HepG2 (cell line): ENCODE measurements at regions not wholly inside any gene's neighbourhood (a gene's known extent, or its start where the extent isn't known, plus 50 kb on each side); places are given as distances from the start of the nearest gene placed in this dataset.

ENCODE experiments used
- ATAC-seq: fragments of 200-7000 bp; cut with Tn5 transposase; 3 replicates; pipeline ENCODE4 v1.9.1; 2020; ENCODE audit warnings: mild to moderate bottlenecking, moderate library complexity
- BruUV-seq: library from RNA; stranded (reverse); fragments of 400-500 nt; replicated peaks from 2 replicates; lab custom pipeline; 2021; lab: Mats Ljungman, UMichigan
- CTCF ChIA-PET: fragments of 300-600 bp; formaldehyde crosslinking; extraction: SDS; loops from one replicate; lab custom pipeline; 2021; ENCODE audit warnings: low total read pairs, inconsistent platforms, low intra/inter-chr PET ratio; lab: Yijun Ruan, JAX
- POLR2A ChIA-PET: fragments of 350-600 bp; sonication (Branson Sonifier 250); formaldehyde crosslinking; loops from one replicate; lab custom pipeline; 2020; ENCODE audit warnings: antibody characterized with exemption, inconsistent platforms; lab: Yijun Ruan, JAX
- DNase-seq: peaks from one replicate; pipeline ENCODE4 v3.0.0-alpha.2; 2015; ENCODE audit warnings: low spot score
- FAIRE-seq: peaks from 3 replicates; lab custom pipeline; 2011; peaks lifted over from hg19 to GRCh38; lab: Jason Lieb, UNC
- H2AFZ ChIP-seq: one replicate; pipeline ENCODE4 v1.6.1; 2011; ENCODE audit warnings: low read length, inconsistent platforms
- H3K27ac ChIP-seq: fragments of 300-600 bp; 3 replicates; pipeline ENCODE4 v1.8.0; 2011; ENCODE audit warnings: mixed run types, mild to moderate bottlenecking, mixed read lengths, low read length, inconsistent platforms; ENCODE audit not compliant: insufficient read depth; ENCODE audit errors: extremely low read length
- H3K27me3 ChIP-seq, 2 experiments: fragments of 200-600 bp in 1 of 2; 2 replicates in 1 of 2; 3 replicates in 1 of 2; pipeline versions ENCODE4 v1.6.0 to v1.8.0; 2011; ENCODE audit warnings: low read length in 2 of 2, mild to moderate bottlenecking in 2 of 2, moderate library complexity in 2 of 2, inconsistent platforms in 1 of 2; ENCODE audit not compliant: insufficient read depth in 2 of 2, control insufficient read depth in 1 of 2
- H3K36me3 ChIP-seq, 2 experiments: fragments of 200-600 bp in 1 of 2; replicated peaks in 1 of 2; 2 replicates in 1 of 2; 3 replicates in 1 of 2; pipeline versions ENCODE4 v1.5.1 to v1.8.0; 2011; ENCODE audit warnings: low read length in 2 of 2, inconsistent platforms in 1 of 2; ENCODE audit not compliant: insufficient read depth in 2 of 2, control insufficient read depth in 1 of 2
- H3K4me1 ChIP-seq: 2 replicates; pipeline ENCODE4 v1.5.1; 2012; ENCODE audit warnings: low read length, inconsistent platforms; ENCODE audit not compliant: insufficient read depth
- H3K4me2 ChIP-seq: 2 replicates; pipeline ENCODE4 v1.6.0; 2011; ENCODE audit warnings: low read depth, low read length, inconsistent platforms
- H3K4me3 ChIP-seq, 3 experiments: fragments of 200-600 bp in 1 of 3; sonication (generic), shearing (Covaris generic) in 1 of 3; replicated peaks in 1 of 3; 2 replicates each; pipeline ENCODE4 v1.5.1; 2011 to 2016; ENCODE audit warnings: low read length in 3 of 3, inconsistent platforms in 2 of 3, low read depth in 2 of 3, mild to moderate bottlenecking in 2 of 3, control low read depth in 1 of 3, mixed read lengths in 1 of 3; ENCODE audit not compliant: insufficient read depth in 1 of 3
- H3K79me2 ChIP-seq: one replicate; pipeline ENCODE4 v1.6.1; 2011; ENCODE audit warnings: low read length, inconsistent platforms; ENCODE audit not compliant: insufficient read depth
- H3K9ac ChIP-seq: 2 replicates; pipeline ENCODE4 v1.6.0; 2011; ENCODE audit warnings: mild to moderate bottlenecking, low read depth, low read length, inconsistent platforms; ENCODE audit not compliant: insufficient read depth
- H3K9me3 ChIP-seq: 2 replicates; pipeline ENCODE4 v1.5.1; 2012; ENCODE audit warnings: mild to moderate bottlenecking, low read length
- H4K20me1 ChIP-seq: 2 replicates; pipeline ENCODE4 v1.6.0; 2011; ENCODE audit warnings: inconsistent platforms, mild to moderate bottlenecking, low read length, moderate library complexity; ENCODE audit not compliant: insufficient read depth
- BRCA1 ChIP-seq: sonication (generic); formaldehyde crosslinking; IDR thresholded peaks from 2 replicates; pipeline ENCODE4 v1.4.0; 2020; ENCODE audit warnings: missing genetic modification reagents
- FOXC1 ChIP-seq: sonication (generic); formaldehyde crosslinking; IDR thresholded peaks from 2 replicates; pipeline ENCODE4 v1.8.0; 2022; ENCODE audit warnings: mild to moderate bottlenecking, missing genetic modification reagents, borderline replicate concordance
- GABPA ChIP-seq, 2 experiments: IDR thresholded peaks; 2 replicates each; pipeline ENCODE4 v1.6.1; 2011 to 2016; ENCODE audit warnings: low read depth in 2 of 2, low read length in 1 of 2, missing biosample characterization in 1 of 2, missing genetic modification characterization in 1 of 2
- KDM1A ChIP-seq: IDR thresholded peaks from 2 replicates; pipeline ENCODE4 v1.6.1; 2016; ENCODE audit warnings: missing compliant biosample characterization
- TAF15 ChIP-seq: fragments of 200-400 bp; formaldehyde crosslinking; IDR thresholded peaks from one replicate; pipeline ENCODE4 v1.6.1; 2018; ENCODE audit warnings: mild to moderate bottlenecking, low read depth, low read length; ENCODE audit not compliant: poor library complexity, severe bottlenecking
- TBX3 ChIP-seq: fragments of 450-650 bp; IDR thresholded peaks from 2 replicates; pipeline ENCODE4 v1.6.1; 2017; ENCODE audit warnings: antibody characterized with exemption, mild to moderate bottlenecking, inconsistent platforms, borderline replicate concordance
- ZKSCAN5 ChIP-seq: sonication (generic); formaldehyde crosslinking; IDR thresholded peaks from 2 replicates; pipeline ENCODE4 v1.5.1; 2020; ENCODE audit warnings: mild to moderate bottlenecking, missing genetic modification reagents
- WGBS: methylation state at CpG from one replicate; pipeline ENCODE4 v1.1.6; 2017; ENCODE audit warnings: low lambda C conversion rate; 5-methylcytosine and 5-hydroxymethylcytosine counted together
- in situ Hi-C: cut with HindIII; loops from 2 replicates; pipeline ENCODE4 v1.10.0; 2017; ENCODE audit warnings: low pct_unique_long_range_greater_than_20kb; ENCODE audit not compliant: extremely low pct_ligation_motif_present
- intact Hi-C: fragments of 100-400 bp; cut with micrococcal nuclease; formaldehyde crosslinking; loops from one replicate; pipeline ENCODE4 v1.10.0; 2022; ENCODE audit not compliant: unreplicated experiment
- TF ChIP-seq, protein P1 (sequence below): sonication (generic); formaldehyde crosslinking; IDR thresholded peaks from 2 replicates; pipeline ENCODE4 v1.9.0; 2021; ENCODE audit warnings: missing genetic modification reagents, borderline replicate concordance
- TF ChIP-seq, protein P2 (sequence below): sonication (generic); formaldehyde crosslinking; IDR thresholded peaks from 2 replicates; pipeline ENCODE4 v1.5.0; 2020; ENCODE audit warnings: missing genetic modification reagents
- TF ChIP-seq, protein P3 (sequence below): sonication (generic); formaldehyde crosslinking; IDR thresholded peaks from 2 replicates; pipeline ENCODE4 v1.5.0; 2020; ENCODE audit warnings: missing genetic modification reagents
- TF ChIP-seq, protein P4 (sequence below), 2 experiments: IDR thresholded peaks; 2 replicates each; pipeline ENCODE4 v1.6.1; 2011 to 2012; ENCODE audit warnings: low read length in 2 of 2, borderline replicate concordance in 1 of 2, low read depth in 1 of 2, mild to moderate bottlenecking in 1 of 2, moderate library complexity in 1 of 2

DNA sequence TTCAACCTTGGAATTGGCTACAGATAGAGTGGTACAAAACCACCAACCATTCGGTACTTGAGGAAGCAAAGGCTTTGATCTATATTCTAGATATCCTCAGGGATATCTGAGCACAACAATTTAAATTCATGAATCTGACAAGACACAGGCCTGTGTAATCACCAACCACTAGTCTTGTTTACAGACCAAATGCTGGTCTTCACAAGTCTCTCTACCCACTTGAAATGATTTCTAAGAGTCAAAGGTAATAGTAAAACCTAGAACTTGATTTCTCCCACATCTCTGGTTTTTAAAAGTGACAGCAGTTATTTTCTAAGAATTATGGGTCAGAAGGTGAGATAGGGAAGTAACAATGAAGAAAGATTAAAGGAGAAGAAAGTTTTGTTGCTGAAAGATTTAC is 613.7 kb upstream of the ACVR2A start (continued):
- TF ChIP-seq, protein P1, sequence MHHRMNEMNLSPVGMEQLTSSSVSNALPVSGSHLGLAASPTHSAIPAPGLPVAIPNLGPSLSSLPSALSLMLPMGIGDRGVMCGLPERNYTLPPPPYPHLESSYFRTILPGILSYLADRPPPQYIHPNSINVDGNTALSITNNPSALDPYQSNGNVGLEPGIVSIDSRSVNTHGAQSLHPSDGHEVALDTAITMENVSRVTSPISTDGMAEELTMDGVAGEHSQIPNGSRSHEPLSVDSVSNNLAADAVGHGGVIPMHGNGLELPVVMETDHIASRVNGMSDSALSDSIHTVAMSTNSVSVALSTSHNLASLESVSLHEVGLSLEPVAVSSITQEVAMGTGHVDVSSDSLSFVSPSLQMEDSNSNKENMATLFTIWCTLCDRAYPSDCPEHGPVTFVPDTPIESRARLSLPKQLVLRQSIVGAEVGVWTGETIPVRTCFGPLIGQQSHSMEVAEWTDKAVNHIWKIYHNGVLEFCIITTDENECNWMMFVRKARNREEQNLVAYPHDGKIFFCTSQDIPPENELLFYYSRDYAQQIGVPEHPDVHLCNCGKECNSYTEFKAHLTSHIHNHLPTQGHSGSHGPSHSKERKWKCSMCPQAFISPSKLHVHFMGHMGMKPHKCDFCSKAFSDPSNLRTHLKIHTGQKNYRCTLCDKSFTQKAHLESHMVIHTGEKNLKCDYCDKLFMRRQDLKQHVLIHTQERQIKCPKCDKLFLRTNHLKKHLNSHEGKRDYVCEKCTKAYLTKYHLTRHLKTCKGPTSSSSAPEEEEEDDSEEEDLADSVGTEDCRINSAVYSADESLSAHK (CRISPR knock-in tag): no peak
- TF ChIP-seq, protein P2, sequence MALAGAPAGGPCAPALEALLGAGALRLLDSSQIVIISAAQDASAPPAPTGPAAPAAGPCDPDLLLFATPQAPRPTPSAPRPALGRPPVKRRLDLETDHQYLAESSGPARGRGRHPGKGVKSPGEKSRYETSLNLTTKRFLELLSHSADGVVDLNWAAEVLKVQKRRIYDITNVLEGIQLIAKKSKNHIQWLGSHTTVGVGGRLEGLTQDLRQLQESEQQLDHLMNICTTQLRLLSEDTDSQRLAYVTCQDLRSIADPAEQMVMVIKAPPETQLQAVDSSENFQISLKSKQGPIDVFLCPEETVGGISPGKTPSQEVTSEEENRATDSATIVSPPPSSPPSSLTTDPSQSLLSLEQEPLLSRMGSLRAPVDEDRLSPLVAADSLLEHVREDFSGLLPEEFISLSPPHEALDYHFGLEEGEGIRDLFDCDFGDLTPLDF (CRISPR knock-in tag): no peak
- TF ChIP-seq FOXC1 (CRISPR knock-in tag): no peak
- TF ChIP-seq, protein P3, sequence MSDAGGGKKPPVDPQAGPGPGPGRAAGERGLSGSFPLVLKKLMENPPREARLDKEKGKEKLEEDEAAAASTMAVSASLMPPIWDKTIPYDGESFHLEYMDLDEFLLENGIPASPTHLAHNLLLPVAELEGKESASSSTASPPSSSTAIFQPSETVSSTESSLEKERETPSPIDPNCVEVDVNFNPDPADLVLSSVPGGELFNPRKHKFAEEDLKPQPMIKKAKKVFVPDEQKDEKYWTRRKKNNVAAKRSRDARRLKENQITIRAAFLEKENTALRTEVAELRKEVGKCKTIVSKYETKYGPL (CRISPR knock-in tag): no peak
- TF ChIP-seq BRCA1 (CRISPR knock-in tag): no peak

DNA sequence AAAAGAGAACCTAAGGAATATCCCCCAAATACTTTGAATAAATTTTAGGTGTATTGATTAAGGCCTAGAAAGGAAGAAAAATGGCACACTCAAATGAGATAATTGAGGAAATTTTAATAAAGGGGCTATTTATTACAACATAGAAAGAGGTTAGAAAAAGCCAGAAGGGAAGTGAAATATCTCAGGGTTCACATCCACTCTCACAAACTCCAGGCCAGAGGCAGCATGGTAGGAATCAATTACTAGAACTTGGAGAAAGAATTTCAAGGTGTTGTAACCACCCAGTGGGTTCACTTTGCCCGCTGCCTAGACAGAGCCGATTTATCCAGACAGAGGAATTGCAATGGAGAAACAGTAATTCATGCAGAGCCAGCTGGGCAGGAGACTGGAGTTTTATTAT is 617.5 kb upstream of the ACVR2A start:
- Histone ChIP-seq H3K4me3 (no peak overlapping the region), H3K27me3 (no peaks in the 10 kb centered on the region), H3K9ac (no peak overlapping the region), H2AFZ (no peak overlapping the region), H3K9me3 (peaks cover 31% of the 10 kb centered on the region), H3K79me2 (no peaks in the 10 kb centered on the region), H3K4me1 (no peaks in the 10 kb centered on the region), H3K36me3 (no peaks in the 10 kb centered on the region), H4K20me1 (no peaks in the 10 kb centered on the region), H3K27ac (no peak overlapping the region), H3K4me2 (no peak overlapping the region)
- WGBS: 11% methylated on average over 2 of the region's 2 CpGs
- ATAC-seq: no peak
- TF ChIP-seq ZKSCAN5 (CRISPR knock-in tag): no peak
- TF ChIP-seq TAF15: no peak
- TF ChIP-seq TBX3: no peak
- TF ChIP-seq KDM1A (CRISPR knock-in tag): no peak
- TF ChIP-seq, protein P4, sequence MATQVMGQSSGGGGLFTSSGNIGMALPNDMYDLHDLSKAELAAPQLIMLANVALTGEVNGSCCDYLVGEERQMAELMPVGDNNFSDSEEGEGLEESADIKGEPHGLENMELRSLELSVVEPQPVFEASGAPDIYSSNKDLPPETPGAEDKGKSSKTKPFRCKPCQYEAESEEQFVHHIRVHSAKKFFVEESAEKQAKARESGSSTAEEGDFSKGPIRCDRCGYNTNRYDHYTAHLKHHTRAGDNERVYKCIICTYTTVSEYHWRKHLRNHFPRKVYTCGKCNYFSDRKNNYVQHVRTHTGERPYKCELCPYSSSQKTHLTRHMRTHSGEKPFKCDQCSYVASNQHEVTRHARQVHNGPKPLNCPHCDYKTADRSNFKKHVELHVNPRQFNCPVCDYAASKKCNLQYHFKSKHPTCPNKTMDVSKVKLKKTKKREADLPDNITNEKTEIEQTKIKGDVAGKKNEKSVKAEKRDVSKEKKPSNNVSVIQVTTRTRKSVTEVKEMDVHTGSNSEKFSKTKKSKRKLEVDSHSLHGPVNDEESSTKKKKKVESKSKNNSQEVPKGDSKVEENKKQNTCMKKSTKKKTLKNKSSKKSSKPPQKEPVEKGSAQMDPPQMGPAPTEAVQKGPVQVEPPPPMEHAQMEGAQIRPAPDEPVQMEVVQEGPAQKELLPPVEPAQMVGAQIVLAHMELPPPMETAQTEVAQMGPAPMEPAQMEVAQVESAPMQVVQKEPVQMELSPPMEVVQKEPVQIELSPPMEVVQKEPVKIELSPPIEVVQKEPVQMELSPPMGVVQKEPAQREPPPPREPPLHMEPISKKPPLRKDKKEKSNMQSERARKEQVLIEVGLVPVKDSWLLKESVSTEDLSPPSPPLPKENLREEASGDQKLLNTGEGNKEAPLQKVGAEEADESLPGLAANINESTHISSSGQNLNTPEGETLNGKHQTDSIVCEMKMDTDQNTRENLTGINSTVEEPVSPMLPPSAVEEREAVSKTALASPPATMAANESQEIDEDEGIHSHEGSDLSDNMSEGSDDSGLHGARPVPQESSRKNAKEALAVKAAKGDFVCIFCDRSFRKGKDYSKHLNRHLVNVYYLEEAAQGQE (IDR thresholded peaks at IDR 0.05; ENCODE audit: borderline replicate concordance in 1 of 2, low read depth in 1 of 2, low read length in 2 of 2): no peak
- no peak for TF ChIP-seq GABPA (IDR thresholded peaks at IDR 0.05; ENCODE audit: low read depth, low read length)
- no peak for TF ChIP-seq GABPA (CRISPR knock-in tag; IDR thresholded peaks at IDR 0.05; ENCODE audit: low read depth)
- in situ Hi-C loops: no loop called here
- intact Hi-C loops: no loop called here
- ChIA-PET CTCF (no interaction called here), POLR2A (no interaction called here)
- no peak for DNase-seq
- no TSS peak for BruUV-seq
- FAIRE-seq: no peak
